ENCODE measurements at regions not wholly inside any gene's neighbourhood (a gene's known extent, or its start where the extent isn't known, plus 50 kb on each side); places are given as distances from the start of the nearest gene placed in this dataset.
"Not testable (repeated sequence)": the region's sequence is repeated elsewhere in the genome, so short reads cannot be mapped to it uniquely, and the experiment has no call there.

GRCh38 chr7:85392789-85393188, 205.9 kb upstream of the SEMA3D start:
- no peak for DNase-seq

GRCh38 chr7:85392326-85392725, 205.5 kb upstream of the SEMA3D start:
- DNase-seq, result no peak

- no peak for DNase-seq
Observed at GRCh38 chr7:85386460-85386859, 199.6 kb upstream of the SEMA3D start.

GRCh38 chr7:85384392-85384791, 197.5 kb upstream of the SEMA3D start:
- no peak for DNase-seq

GRCh38 chr7:85381212-85381611, 194.4 kb upstream of the SEMA3D start:
- DNase-seq, result no peak

GRCh38 chr7:85376589-85376988, 189.7 kb upstream of the SEMA3D start:
- no peak for DNase-seq

GRCh38 chr7:85356916-85357315, 170.1 kb upstream of the SEMA3D start:
- DNase-seq, result no peak

GRCh38 chr7:85343484-85343883, 156.6 kb upstream of the SEMA3D start:
- no peak for DNase-seq

- no peak for DNase-seq
Observed at GRCh38 chr7:85342781-85343180, 155.9 kb upstream of the SEMA3D start.

- DNase-seq, result no peak
Observed at GRCh38 chr7:85341973-85342372, 155.1 kb upstream of the SEMA3D start.

GRCh38 chr7:85341121-85341520, 154.3 kb upstream of the SEMA3D start:
- no peak for DNase-seq

- DNase-seq, result no peak
Observed at GRCh38 chr7:85336086-85336485, 149.2 kb upstream of the SEMA3D start.

- not testable (repeated sequence) for DNase-seq
Observed at GRCh38 chr7:85335113-85335512, 148.3 kb upstream of the SEMA3D start.

GRCh38 chr7:85328456-85328998, 141.7 kb upstream of the SEMA3D start:
- DNase-seq, result no peak

- no peak for DNase-seq
Observed at GRCh38 chr7:85324145-85324799, 137.4 kb upstream of the SEMA3D start.

GRCh38 chr7:85322252-85322651, 135.4 kb upstream of the SEMA3D start:
- no peak for DNase-seq

GRCh38 chr7:85320699-85321476, 134.0 kb upstream of the SEMA3D start:
- DNase-seq, result no peak

GRCh38 chr7:85316489-85316888, 129.6 kb upstream of the SEMA3D start:
- DNase-seq, result no peak

GRCh38 chr7:85310301-85310700, 123.4 kb upstream of the SEMA3D start:
- DNase-seq, result no peak

GRCh38 chr7:85306115-85306514, 119.3 kb upstream of the SEMA3D start:
- DNase-seq, result no peak

GRCh38 chr7:85294176-85294575, 107.3 kb upstream of the SEMA3D start:
- DNase-seq, result no peak

- no peak for DNase-seq
Observed at GRCh38 chr7:85292908-85293576, 106.2 kb upstream of the SEMA3D start.

GRCh38 chr7:85290269-85290668, 103.4 kb upstream of the SEMA3D start:
- no peak for DNase-seq

GRCh38 chr7:85289279-85289678, 102.4 kb upstream of the SEMA3D start:
- no peak for DNase-seq
